ENCODE measurements at regions not wholly inside any gene's neighbourhood (a gene's known extent, or its start where the extent isn't known, plus 50 kb on each side); places are given as distances from the start of the nearest gene placed in this dataset.

- H3K27me3 ChIP-seq (ENCODE audit: control insufficient read depth in 2 of 2, insufficient read depth in 2 of 2, low read length in 2 of 2), result peaks cover 2 to 3% of the 10 kb centered on the region in 2 donors
- no peak overlapping the region for H3K4me3 ChIP-seq (ENCODE audit: low read length in 2 of 2)
- H3K9ac ChIP-seq (ENCODE audit: low read depth in 1 of 2, low read length in 2 of 2), result no peak overlapping the region
- H3K27ac ChIP-seq (ENCODE audit: low read depth in 2 of 2, low read length in 2 of 2), result no peak overlapping the region
- H3K36me3 ChIP-seq (ENCODE audit: control insufficient read depth in 2 of 2, insufficient read depth in 2 of 2, low read length in 2 of 2), result no peaks in the 10 kb centered on the region
- H3K4me1 ChIP-seq (ENCODE audit: control insufficient read depth in 2 of 2, insufficient read depth in 2 of 2, low read length in 2 of 2), result no peaks in the 10 kb centered on the region
- no peaks in the 10 kb centered on the region for H3K9me3 ChIP-seq (ENCODE audit: control insufficient read depth in 2 of 2, low read length in 2 of 2)
Measured at GRCh38 chr17:15049795-15050160, 215.3 kb downstream of the PMP22 start.

DNA sequence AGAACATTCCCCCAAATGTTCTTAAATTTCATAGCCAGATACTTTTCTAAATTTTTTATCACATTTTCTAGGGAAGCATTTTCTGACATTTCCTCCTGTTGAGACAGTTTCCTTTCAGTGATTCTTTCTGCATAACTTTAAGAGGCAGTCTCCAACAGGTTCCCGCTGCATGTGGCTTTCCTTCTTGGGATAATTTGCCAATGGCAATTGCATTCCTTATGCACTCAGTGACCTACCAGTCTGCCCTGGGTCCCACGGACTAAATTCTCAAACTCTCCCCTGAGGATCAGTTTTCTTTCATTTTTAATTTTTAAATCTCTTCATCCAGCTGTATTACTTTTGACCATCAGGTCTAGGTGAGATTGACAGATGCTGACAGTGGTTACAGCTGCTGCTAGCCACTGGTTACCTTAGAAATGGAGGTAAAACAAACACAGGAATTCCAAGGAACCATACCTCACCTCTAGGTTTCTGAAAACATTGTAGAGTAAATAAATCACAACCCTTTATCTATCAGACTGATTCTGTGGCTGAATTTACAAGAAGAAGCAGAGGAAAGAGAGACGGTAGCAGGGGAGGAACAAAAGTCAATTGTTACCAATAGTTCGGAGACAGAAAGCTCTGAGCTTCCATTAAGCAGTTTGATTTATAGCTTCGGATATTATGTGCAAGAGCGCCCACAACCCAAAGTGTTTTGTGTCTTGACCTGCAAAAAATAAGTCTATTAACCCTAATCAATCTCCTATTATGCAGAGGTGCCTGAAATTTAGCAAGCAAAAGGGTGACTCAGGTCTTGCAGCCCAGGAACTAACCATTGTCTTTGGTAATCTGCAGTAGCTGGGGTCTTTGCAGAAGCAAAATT lies 216.0 kb downstream of the PMP22 start:
- Histone ChIP-seq H3K9ac (ENCODE audit: low read depth in 1 of 2, low read length in 2 of 2) (no peak overlapping the region), H3K4me3 (ENCODE audit: low read length in 2 of 2) (no peak overlapping the region), H3K4me1 (ENCODE audit: control insufficient read depth in 2 of 2, insufficient read depth in 2 of 2, low read length in 2 of 2) (no peaks in the 10 kb centered on the region), H3K9me3 (ENCODE audit: control insufficient read depth in 2 of 2, low read length in 2 of 2) (no peaks in the 10 kb centered on the region), H3K27me3 (ENCODE audit: control insufficient read depth in 2 of 2, insufficient read depth in 2 of 2, low read length in 2 of 2) (peaks cover 2 to 3% of the 10 kb centered on the region in 2 donors), H3K36me3 (ENCODE audit: control insufficient read depth in 2 of 2, insufficient read depth in 2 of 2, low read length in 2 of 2) (no peaks in the 10 kb centered on the region), H3K27ac (ENCODE audit: low read depth in 2 of 2, low read length in 2 of 2) (no peak overlapping the region)

- H3K27me3 ChIP-seq (ENCODE audit: control insufficient read depth in 2 of 2, insufficient read depth in 2 of 2, low read length in 2 of 2), result peaks cover 2 to 3% of the 10 kb centered on the region in 2 donors
- no peak overlapping the region for H3K9ac ChIP-seq (ENCODE audit: low read depth in 1 of 2, low read length in 2 of 2)
- H3K36me3 ChIP-seq (ENCODE audit: control insufficient read depth in 2 of 2, insufficient read depth in 2 of 2, low read length in 2 of 2), result no peaks in the 10 kb centered on the region
- no peak overlapping the region for H3K4me3 ChIP-seq (ENCODE audit: low read length in 2 of 2)
- H3K9me3 ChIP-seq (ENCODE audit: control insufficient read depth in 2 of 2, low read length in 2 of 2), result no peaks in the 10 kb centered on the region
- no peak overlapping the region for H3K27ac ChIP-seq (ENCODE audit: low read depth in 2 of 2, low read length in 2 of 2)
- H3K4me1 ChIP-seq (ENCODE audit: control insufficient read depth in 2 of 2, insufficient read depth in 2 of 2, low read length in 2 of 2), result no peaks in the 10 kb centered on the region
Measured at GRCh38 chr17:15048381-15048780, 216.7 kb downstream of the PMP22 start.

- H3K4me1 ChIP-seq (ENCODE audit: control insufficient read depth in 2 of 2, insufficient read depth in 2 of 2, low read length in 2 of 2), result no peaks in the 10 kb centered on the region
- H3K27me3 ChIP-seq (ENCODE audit: control insufficient read depth in 2 of 2, insufficient read depth in 2 of 2, low read length in 2 of 2), result no peaks in the 10 kb centered on the region
- no peaks in the 10 kb centered on the region for H3K36me3 ChIP-seq (ENCODE audit: control insufficient read depth in 2 of 2, insufficient read depth in 2 of 2, low read length in 2 of 2)
- H3K9me3 ChIP-seq (ENCODE audit: control insufficient read depth in 2 of 2, low read length in 2 of 2), result no peaks in the 10 kb centered on the region
- H3K4me3 ChIP-seq (ENCODE audit: low read length in 2 of 2), result no peak overlapping the region
- no peak overlapping the region for H3K27ac ChIP-seq (ENCODE audit: low read depth in 2 of 2, low read length in 2 of 2)
- H3K9ac ChIP-seq (ENCODE audit: low read depth in 1 of 2, low read length in 2 of 2), result no peak overlapping the region
Measured at GRCh38 chr17:15042311-15042710, 222.8 kb downstream of the PMP22 start.

- no peak overlapping the region for H3K27ac ChIP-seq (ENCODE audit: low read depth in 2 of 2, low read length in 2 of 2)
- H3K9me3 ChIP-seq (ENCODE audit: control insufficient read depth in 2 of 2, low read length in 2 of 2), result no peaks in the 10 kb centered on the region
- no peaks in the 10 kb centered on the region for H3K27me3 ChIP-seq (ENCODE audit: control insufficient read depth in 2 of 2, insufficient read depth in 2 of 2, low read length in 2 of 2)
- H3K9ac ChIP-seq (ENCODE audit: low read depth in 1 of 2, low read length in 2 of 2), result no peak overlapping the region
- no peak overlapping the region for H3K4me3 ChIP-seq (ENCODE audit: low read length in 2 of 2)
- H3K4me1 ChIP-seq (ENCODE audit: control insufficient read depth in 2 of 2, insufficient read depth in 2 of 2, low read length in 2 of 2), result no peaks in the 10 kb centered on the region
- H3K36me3 ChIP-seq (ENCODE audit: control insufficient read depth in 2 of 2, insufficient read depth in 2 of 2, low read length in 2 of 2), result no peaks in the 10 kb centered on the region
Measured at GRCh38 chr17:15039366-15039765, 225.8 kb downstream of the PMP22 start.

- H3K36me3 ChIP-seq (ENCODE audit: control insufficient read depth in 2 of 2, insufficient read depth in 2 of 2, low read length in 2 of 2), result no peaks in the 10 kb centered on the region
- no peaks in the 10 kb centered on the region for H3K27me3 ChIP-seq (ENCODE audit: control insufficient read depth in 2 of 2, insufficient read depth in 2 of 2, low read length in 2 of 2)
- no peaks in the 10 kb centered on the region for H3K4me1 ChIP-seq (ENCODE audit: control insufficient read depth in 2 of 2, insufficient read depth in 2 of 2, low read length in 2 of 2)
- no peak overlapping the region for H3K27ac ChIP-seq (ENCODE audit: low read depth in 2 of 2, low read length in 2 of 2)
- H3K4me3 ChIP-seq (ENCODE audit: low read length in 2 of 2), result no peak overlapping the region
- no peaks in the 10 kb centered on the region for H3K9me3 ChIP-seq (ENCODE audit: control insufficient read depth in 2 of 2, low read length in 2 of 2)
- no peak overlapping the region for H3K9ac ChIP-seq (ENCODE audit: low read depth in 1 of 2, low read length in 2 of 2)
Measured at GRCh38 chr17:15038656-15039055, 226.5 kb downstream of the PMP22 start.

DNA sequence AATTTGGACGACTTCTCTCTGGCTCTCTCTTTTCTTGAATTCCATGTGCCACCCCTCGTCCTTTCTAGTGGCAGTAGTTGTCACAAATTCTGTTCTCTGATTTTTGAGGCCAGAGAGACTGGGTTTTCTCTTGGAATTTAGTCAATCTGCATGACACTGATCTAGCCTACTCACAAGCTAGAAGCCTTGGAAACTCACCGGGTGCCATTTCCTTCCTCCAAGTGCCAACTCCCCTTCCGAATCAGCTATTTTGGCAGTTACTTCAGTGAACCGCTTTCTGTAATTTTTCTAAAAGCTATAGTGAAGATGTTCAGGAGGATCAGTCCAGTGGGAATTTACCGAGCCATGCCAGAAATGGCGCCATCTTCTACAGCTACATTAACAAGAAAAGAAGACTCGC lies 228.9 kb downstream of the PMP22 start:
- H3K4me1 ChIP-seq (ENCODE audit: control insufficient read depth in 2 of 2, insufficient read depth in 2 of 2, low read length in 2 of 2), result no peaks in the 10 kb centered on the region
- H3K36me3 ChIP-seq (ENCODE audit: control insufficient read depth in 2 of 2, insufficient read depth in 2 of 2, low read length in 2 of 2), result no peaks in the 10 kb centered on the region

DNA sequence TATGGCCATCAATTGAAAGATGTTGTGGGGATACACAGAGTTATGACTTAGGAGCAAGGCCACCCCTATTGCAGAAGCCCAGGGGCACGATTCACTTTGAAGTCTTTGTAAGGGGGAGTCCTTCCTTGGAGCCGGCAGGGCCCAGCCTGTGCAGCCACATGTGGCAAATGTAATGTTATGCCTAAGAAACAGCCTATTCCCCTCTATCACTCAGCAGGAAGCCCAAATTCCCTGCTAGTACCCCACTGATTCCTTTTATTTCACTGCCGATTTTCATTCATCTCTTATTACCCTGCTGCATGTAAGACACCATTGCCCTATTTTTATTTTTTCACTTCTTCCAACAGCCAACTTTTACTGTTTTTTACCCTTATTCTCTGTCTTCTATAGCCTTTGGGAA lies 233.2 kb downstream of the PMP22 start:
- H3K9ac ChIP-seq (ENCODE audit: low read depth in 1 of 2, low read length in 2 of 2), result no peak overlapping the region
- H3K36me3 ChIP-seq (ENCODE audit: control insufficient read depth in 2 of 2, insufficient read depth in 2 of 2, low read length in 2 of 2), result no peaks in the 10 kb centered on the region
- no peaks in the 10 kb centered on the region for H3K9me3 ChIP-seq (ENCODE audit: control insufficient read depth in 2 of 2, low read length in 2 of 2)
- no peaks in the 10 kb centered on the region for H3K27me3 ChIP-seq (ENCODE audit: control insufficient read depth in 2 of 2, insufficient read depth in 2 of 2, low read length in 2 of 2)
- H3K27ac ChIP-seq (ENCODE audit: low read depth in 2 of 2, low read length in 2 of 2), result no peak overlapping the region
- H3K4me1 ChIP-seq (ENCODE audit: control insufficient read depth in 2 of 2, insufficient read depth in 2 of 2, low read length in 2 of 2), result no peaks in the 10 kb centered on the region
- H3K4me3 ChIP-seq (ENCODE audit: low read length in 2 of 2), result no peak overlapping the region

More for the DNA sequence above, 228.9 kb downstream of the PMP22 start:
- no peak overlapping the region for H3K4me3 ChIP-seq (ENCODE audit: low read length in 2 of 2)
- no peaks in the 10 kb centered on the region for H3K9me3 ChIP-seq (ENCODE audit: control insufficient read depth in 2 of 2, low read length in 2 of 2)
- no peaks in the 10 kb centered on the region for H3K27me3 ChIP-seq (ENCODE audit: control insufficient read depth in 2 of 2, insufficient read depth in 2 of 2, low read length in 2 of 2)
- no peak overlapping the region for H3K27ac ChIP-seq (ENCODE audit: low read depth in 2 of 2, low read length in 2 of 2)
- no peak overlapping the region for H3K9ac ChIP-seq (ENCODE audit: low read depth in 1 of 2, low read length in 2 of 2)

- Histone ChIP-seq H3K27ac (ENCODE audit: low read depth in 2 of 2, low read length in 2 of 2) (no peak overlapping the region), H3K9ac (ENCODE audit: low read depth in 1 of 2, low read length in 2 of 2) (no peak overlapping the region), H3K27me3 (ENCODE audit: control insufficient read depth in 2 of 2, insufficient read depth in 2 of 2, low read length in 2 of 2) (no peaks in the 10 kb centered on the region), H3K36me3 (ENCODE audit: control insufficient read depth in 2 of 2, insufficient read depth in 2 of 2, low read length in 2 of 2) (no peaks in the 10 kb centered on the region), H3K9me3 (ENCODE audit: control insufficient read depth in 2 of 2, low read length in 2 of 2) (no peaks in the 10 kb centered on the region), H3K4me3 (ENCODE audit: low read length in 2 of 2) (no peak overlapping the region), H3K4me1 (ENCODE audit: control insufficient read depth in 2 of 2, insufficient read depth in 2 of 2, low read length in 2 of 2) (no peaks in the 10 kb centered on the region)
Measured at GRCh38 chr17:15029469-15029868, 235.7 kb downstream of the PMP22 start.

- no peak overlapping the region for H3K27ac ChIP-seq (ENCODE audit: low read depth in 2 of 2, low read length in 2 of 2)
- no peaks in the 10 kb centered on the region for H3K4me1 ChIP-seq (ENCODE audit: control insufficient read depth in 2 of 2, insufficient read depth in 2 of 2, low read length in 2 of 2)
- H3K27me3 ChIP-seq (ENCODE audit: control insufficient read depth in 2 of 2, insufficient read depth in 2 of 2, low read length in 2 of 2), result no peaks in the 10 kb centered on the region
- H3K36me3 ChIP-seq (ENCODE audit: control insufficient read depth in 2 of 2, insufficient read depth in 2 of 2, low read length in 2 of 2), result no peaks in the 10 kb centered on the region
- H3K4me3 ChIP-seq (ENCODE audit: low read length in 2 of 2), result no peak overlapping the region
- H3K9me3 ChIP-seq (ENCODE audit: control insufficient read depth in 2 of 2, low read length in 2 of 2), result no peaks in the 10 kb centered on the region
- H3K9ac ChIP-seq (ENCODE audit: low read depth in 1 of 2, low read length in 2 of 2), result no peak overlapping the region
Measured at GRCh38 chr17:15027853-15028252, 237.3 kb downstream of the PMP22 start.
